ENCODE measurements at regions not wholly inside any gene's neighbourhood (a gene's known extent, or its start where the extent isn't known, plus 50 kb on each side); places are given as distances from the start of the nearest gene placed in this dataset.

DNA sequence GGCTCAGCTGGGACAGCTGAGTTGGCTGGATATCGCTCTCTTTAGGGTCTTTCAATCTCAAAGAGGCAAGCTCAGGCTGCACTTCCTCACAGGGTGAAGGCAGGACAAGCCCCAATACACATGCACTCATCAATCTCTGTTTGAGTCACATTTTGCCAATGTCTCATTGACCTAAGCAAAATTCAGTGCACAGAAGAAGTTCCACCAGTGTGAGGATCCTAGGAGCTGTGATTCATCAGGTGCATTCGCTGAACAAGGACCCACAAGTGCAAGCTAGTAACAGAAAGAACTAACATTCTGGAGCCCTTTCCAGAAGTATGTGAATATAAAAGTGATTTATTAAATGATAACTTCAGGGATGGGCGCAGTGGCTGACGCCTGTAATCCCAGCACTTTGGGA, 477.2 kb downstream of the GPAM start:
- H3K27ac ChIP-seq, result no peak overlapping the region
- H3K4me3 ChIP-seq, result no peak overlapping the region
- TF ChIP-seq POLR2AphosphoS5 (IDR thresholded peaks at IDR 0.05), result no peak
- TF ChIP-seq, protein P1, sequence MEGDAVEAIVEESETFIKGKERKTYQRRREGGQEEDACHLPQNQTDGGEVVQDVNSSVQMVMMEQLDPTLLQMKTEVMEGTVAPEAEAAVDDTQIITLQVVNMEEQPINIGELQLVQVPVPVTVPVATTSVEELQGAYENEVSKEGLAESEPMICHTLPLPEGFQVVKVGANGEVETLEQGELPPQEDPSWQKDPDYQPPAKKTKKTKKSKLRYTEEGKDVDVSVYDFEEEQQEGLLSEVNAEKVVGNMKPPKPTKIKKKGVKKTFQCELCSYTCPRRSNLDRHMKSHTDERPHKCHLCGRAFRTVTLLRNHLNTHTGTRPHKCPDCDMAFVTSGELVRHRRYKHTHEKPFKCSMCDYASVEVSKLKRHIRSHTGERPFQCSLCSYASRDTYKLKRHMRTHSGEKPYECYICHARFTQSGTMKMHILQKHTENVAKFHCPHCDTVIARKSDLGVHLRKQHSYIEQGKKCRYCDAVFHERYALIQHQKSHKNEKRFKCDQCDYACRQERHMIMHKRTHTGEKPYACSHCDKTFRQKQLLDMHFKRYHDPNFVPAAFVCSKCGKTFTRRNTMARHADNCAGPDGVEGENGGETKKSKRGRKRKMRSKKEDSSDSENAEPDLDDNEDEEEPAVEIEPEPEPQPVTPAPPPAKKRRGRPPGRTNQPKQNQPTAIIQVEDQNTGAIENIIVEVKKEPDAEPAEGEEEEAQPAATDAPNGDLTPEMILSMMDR (IDR thresholded peaks at IDR 0.05), result no peak
- no peak for TF ChIP-seq EP300 (IDR thresholded peaks at IDR 0.05)
- no peaks in the 10 kb centered on the region for H3K27me3 ChIP-seq
- no peaks in the 10 kb centered on the region for H3K4me1 ChIP-seq
- DNase-seq, result no peak
- WGBS, 2 donors, result 87 to 90% methylated on average over 4 of the region's 4 CpGs
- H3K36me3 ChIP-seq, result no peaks in the 10 kb centered on the region
- intact Hi-C loops (cut with DNase I), result no loop called here
- H3K9me3 ChIP-seq, result no peaks in the 10 kb centered on the region

DNA sequence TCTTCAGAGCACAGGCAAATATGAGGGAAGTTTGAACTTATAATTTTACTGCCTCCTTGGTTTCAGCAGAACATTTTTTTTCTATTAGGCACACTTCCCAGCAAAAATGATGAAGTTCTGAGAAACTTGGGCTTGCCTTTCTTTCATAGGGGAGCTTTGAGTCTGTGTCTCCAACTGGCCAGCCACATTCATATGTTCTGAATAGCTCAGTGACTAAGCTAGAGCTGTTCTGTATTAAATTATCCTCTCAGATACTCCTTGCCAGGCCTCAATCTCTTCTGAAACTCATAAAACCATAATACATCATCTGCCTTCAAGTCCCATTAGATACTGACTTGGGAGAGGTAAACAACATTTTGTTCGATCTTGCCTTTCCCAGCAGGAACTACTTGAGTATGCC, 476.5 kb downstream of the GPAM start:
- no peaks in the 10 kb centered on the region for H3K36me3 ChIP-seq
- 66 to 79% methylated on average over 1 of the region's 1 CpG for WGBS, 2 donors
- no peaks in the 10 kb centered on the region for H3K4me1 ChIP-seq
- TF ChIP-seq POLR2A (IDR thresholded peaks at IDR 0.05), result no peak
- no peak for TF ChIP-seq EP300 (IDR thresholded peaks at IDR 0.05)
- no peak for TF ChIP-seq POLR2AphosphoS5 (IDR thresholded peaks at IDR 0.05)
- TF ChIP-seq, protein P1 (IDR thresholded peaks at IDR 0.05), result no peak
- no peaks in the 10 kb centered on the region for H3K27me3 ChIP-seq
- no peak overlapping the region for H3K27ac ChIP-seq
- DNase-seq, result no peak
- H3K9me3 ChIP-seq, result no peaks in the 10 kb centered on the region
- intact Hi-C loops (cut with DNase I), result no loop called here
- no peak overlapping the region for H3K4me3 ChIP-seq

DNA sequence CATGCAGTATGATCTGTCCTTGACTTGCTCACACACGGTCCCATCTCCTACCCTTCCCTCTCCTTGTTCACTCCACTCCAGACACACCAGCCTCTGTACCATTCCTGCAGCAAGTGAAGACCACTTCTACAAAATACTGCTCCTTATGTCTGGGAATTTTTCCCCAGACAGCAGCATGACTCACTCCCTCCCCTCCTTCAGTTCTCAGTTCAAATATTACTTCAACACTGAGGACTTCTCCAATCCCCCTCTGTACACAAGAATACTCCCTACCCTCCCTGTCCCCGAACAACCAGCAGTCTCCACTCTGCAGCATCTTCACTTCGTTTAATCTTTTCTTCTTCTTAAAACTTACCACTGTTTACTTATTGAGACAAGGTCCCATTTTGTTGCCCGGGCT, 474.0 kb downstream of the GPAM start:
- WGBS, 2 donors, result 60 to 80% methylated on average over 4 of the region's 4 CpGs
- Histone ChIP-seq H3K36me3 (no peaks in the 10 kb centered on the region), H3K4me1 (no peaks in the 10 kb centered on the region), H3K27me3 (no peaks in the 10 kb centered on the region), H3K9me3 (peaks cover 0 to 3% (median 0%) of the 10 kb centered on the region in 4 donors), H3K27ac (no peak overlapping the region), H3K4me3 (no peak overlapping the region)
- DNase-seq, result no peak
- intact Hi-C loops (cut with DNase I), result no loop called here
- TF ChIP-seq, protein P1 (IDR thresholded peaks at IDR 0.05), result no peak
- TF ChIP-seq EP300 (IDR thresholded peaks at IDR 0.05), result no peak
- TF ChIP-seq POLR2AphosphoS5 (IDR thresholded peaks at IDR 0.05), result no peak
- no peak for TF ChIP-seq POLR2A (IDR thresholded peaks at IDR 0.05)

DNA sequence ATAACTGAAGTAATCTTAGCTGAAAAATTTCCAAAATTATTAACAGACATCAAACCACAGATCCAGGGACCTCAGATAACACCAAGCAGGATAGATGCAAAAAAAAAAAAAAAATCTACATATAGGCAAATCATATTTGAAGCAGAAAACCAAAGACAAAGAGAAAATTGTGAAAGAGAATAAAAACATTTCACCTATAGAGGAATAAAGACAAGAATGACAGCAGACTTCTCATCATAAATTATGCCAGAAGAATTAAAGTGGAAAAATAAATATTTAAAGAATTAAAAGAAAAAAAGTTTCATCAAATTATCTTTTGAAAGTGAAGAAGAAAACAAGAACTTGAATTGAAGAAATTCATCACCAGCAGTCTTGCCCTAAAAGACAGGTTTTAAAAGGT, 467.5 kb downstream of the GPAM start:
- no peak for DNase-seq
- intact Hi-C loops (cut with DNase I), result no loop called here
- TF ChIP-seq EP300 (IDR thresholded peaks at IDR 0.05) (no peak), POLR2AphosphoS5 (IDR thresholded peaks at IDR 0.05) (no peak), POLR2A (IDR thresholded peaks at IDR 0.05) (no peak)
- TF ChIP-seq, protein P1 (IDR thresholded peaks at IDR 0.05), result no peak
- Histone ChIP-seq H3K4me1 (peaks cover 0 to 2% (median 0%) of the 10 kb centered on the region in 4 donors), H3K27me3 (no peaks in the 10 kb centered on the region), H3K9me3 (peaks cover 0 to 20% (median 7%) of the 10 kb centered on the region in 4 donors), H3K36me3 (no peaks in the 10 kb centered on the region), H3K27ac (no peak overlapping the region), H3K4me3 (no peak overlapping the region)

DNA sequence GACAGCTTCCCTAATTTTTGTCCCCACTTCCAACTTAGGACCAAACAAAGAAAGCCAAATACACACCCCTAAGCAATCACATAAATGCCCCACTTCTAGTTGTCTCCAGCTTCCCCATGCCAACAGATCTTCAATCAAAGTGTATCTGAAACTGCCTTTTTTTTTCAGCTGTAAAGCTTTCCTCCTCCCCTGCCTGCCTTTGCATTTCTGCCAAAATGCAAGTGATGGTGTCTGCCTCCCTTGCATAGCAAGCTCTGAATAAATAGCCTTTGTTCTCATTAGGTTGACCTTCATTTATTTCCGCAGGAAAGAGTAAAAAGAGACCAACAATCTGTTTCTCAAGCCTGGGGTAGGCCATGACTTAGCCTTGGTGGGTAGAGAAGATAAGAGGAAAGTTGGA, 459.4 kb downstream of the GPAM start:
- no peak overlapping the region for H3K27ac ChIP-seq
- no peaks in the 10 kb centered on the region for H3K27me3 ChIP-seq
- no peak for DNase-seq
- 82% methylated on average over 1 of the region's 1 CpG for WGBS, 2 donors
- H3K36me3 ChIP-seq, result no peaks in the 10 kb centered on the region
- intact Hi-C loops (cut with DNase I), result no loop called here
- no peak for TF ChIP-seq POLR2A (IDR thresholded peaks at IDR 0.05)
- no peak for TF ChIP-seq EP300 (IDR thresholded peaks at IDR 0.05)
- TF ChIP-seq, protein P1 (IDR thresholded peaks at IDR 0.05), result no peak
- TF ChIP-seq POLR2AphosphoS5 (IDR thresholded peaks at IDR 0.05), result no peak
- no peak overlapping the region for H3K4me3 ChIP-seq
- H3K4me1 ChIP-seq, result no peaks in the 10 kb centered on the region
- H3K9me3 ChIP-seq, result no peaks in the 10 kb centered on the region

Measured in sigmoid colon (tissue), 6 donors.